Activated CD4-positive, alpha-beta T cell treated with anti-CD3 and anti-CD28 coated beads for 36 hours (primary cell): ENCODE measurements at regions not wholly inside any gene's neighbourhood (a gene's known extent, or its start where the extent isn't known, plus 50 kb on each side); places are given as distances from the start of the nearest gene placed in this dataset.
"Not testable (repeated sequence)": the region's sequence is repeated elsewhere in the genome, so short reads cannot be mapped to it uniquely, and the experiment has no call there.

Experiments
- ATAC-seq: fragments of 200-7000 bp; cut with Tn5 transposase; one replicate; pipeline ENCODE4 v1.10.0; 2021; ENCODE audit warnings: mild to moderate bottlenecking, moderate library complexity
- CTCF ChIA-PET: fragments of 350-600 bp; sonication (Branson Sonifier 250); formaldehyde crosslinking; loops from one replicate; lab custom pipeline; 2021; ENCODE audit warnings: antibody characterized with exemption; lab: Charles Lee
- POLR2A ChIA-PET: fragments of 350-600 bp; sonication (Branson Sonifier 250); formaldehyde crosslinking; loops from one replicate; lab custom pipeline; 2021; ENCODE audit warnings: antibody characterized with exemption, inconsistent platforms; lab: Charles Lee
- DNase-seq: peaks from one replicate; pipeline ENCODE4 v3.0.0-alpha.2; 2020
- H3K27ac Mint-ChIP-seq: one replicate; pipeline ENCODE4 v1.8.0; 2021; ENCODE audit warnings: mixed read lengths
- H3K27me3 Mint-ChIP-seq: one replicate; pipeline ENCODE4 v1.8.0; 2021; ENCODE audit warnings: mixed read lengths
- H3K36me3 Mint-ChIP-seq: one replicate; pipeline ENCODE4 v1.8.0; 2021; ENCODE audit warnings: low read depth, mixed read lengths
- H3K4me1 Mint-ChIP-seq: one replicate; pipeline ENCODE4 v1.8.0; 2021; ENCODE audit warnings: mixed read lengths
- H3K4me3 Mint-ChIP-seq: one replicate; pipeline ENCODE4 v1.8.0; 2021; ENCODE audit warnings: mild to moderate bottlenecking, moderate library complexity, mixed read lengths
- H3K9me3 Mint-ChIP-seq: one replicate; pipeline ENCODE4 v1.8.0; 2021; ENCODE audit warnings: low read depth, mixed read lengths
- intact Hi-C, 2 experiments: fragments of 100-400 bp; cut with DNase I in 1 of 2; cut with micrococcal nuclease in 1 of 2; formaldehyde crosslinking; loops; one replicate each; pipeline versions ENCODE4 v1.14.2 to v1.15.1; 2022 to 2024; cut with DNase I, micrococcal nuclease

- Mint-ChIP-seq H3K4me3 (no peak overlapping the region), H3K27me3 (peaks cover 7% of the 10 kb centered on the region), H3K4me1 (peaks cover 3% of the 10 kb centered on the region), H3K36me3 (no peaks in the 10 kb centered on the region), H3K27ac (no peak overlapping the region), H3K9me3 (no peaks in the 10 kb centered on the region)
- POLR2A ChIA-PET = no interaction called here
- intact Hi-C loops = no loop called here
- CTCF ChIA-PET = interaction anchor here (4.6 kb wide), 1 partner anchor 18 kb away, joined by 27 read pairs; no protein-coding TSS in a partner anchor
- DNase-seq (no peak), ATAC-seq (no peak)
Measured at GRCh38 chr3:17823816-17824215, 81.4 kb upstream of the TBC1D5 start.

- DNase-seq (no peak), ATAC-seq (no peak)
- intact Hi-C loops = no loop called here
- H3K27me3 Mint-ChIP-seq = peaks cover 7% of the 10 kb centered on the region
- no peaks in the 10 kb centered on the region for H3K4me1 Mint-ChIP-seq
- no peaks in the 10 kb centered on the region for H3K9me3 Mint-ChIP-seq
- ChIA-PET POLR2A (no interaction called here), CTCF (no interaction called here)
- no peak overlapping the region for H3K4me3 Mint-ChIP-seq
- no peaks in the 10 kb centered on the region for H3K36me3 Mint-ChIP-seq
- H3K27ac Mint-ChIP-seq = no peak overlapping the region
Measured at GRCh38 chr3:17823036-17823435, 80.6 kb upstream of the TBC1D5 start.

- DNase-seq = no peak
- Mint-ChIP-seq H3K27me3 (peaks cover 4% of the 10 kb centered on the region), H3K36me3 (no peaks in the 10 kb centered on the region), H3K9me3 (no peaks in the 10 kb centered on the region), H3K27ac (no peak overlapping the region), H3K4me3 (no peak overlapping the region), H3K4me1 (no peaks in the 10 kb centered on the region)
- ATAC-seq = no peak
- POLR2A ChIA-PET = no interaction called here
- intact Hi-C loops = no loop called here
- CTCF ChIA-PET = no interaction called here
Measured at GRCh38 chr3:17820704-17821103, 78.3 kb upstream of the TBC1D5 start.

GRCh38 chr3:17820275-17820674 is 77.8 kb upstream of the TBC1D5 start:
- no peaks in the 10 kb centered on the region for H3K9me3 Mint-ChIP-seq
- DNase-seq (no peak), ATAC-seq (no peak)
- no peaks in the 10 kb centered on the region for H3K36me3 Mint-ChIP-seq
- peaks cover under 1% of the 10 kb centered on the region for H3K27me3 Mint-ChIP-seq
- ChIA-PET CTCF (no interaction called here), POLR2A (no interaction called here)
- no peak overlapping the region for H3K4me3 Mint-ChIP-seq
- intact Hi-C loops = no loop called here
- H3K27ac Mint-ChIP-seq = no peak overlapping the region
- no peaks in the 10 kb centered on the region for H3K4me1 Mint-ChIP-seq

- H3K4me3 Mint-ChIP-seq, POLR2A ChIA-PET, H3K36me3 Mint-ChIP-seq, CTCF ChIA-PET, H3K27me3 Mint-ChIP-seq, intact Hi-C loops, DNase-seq, H3K9me3 Mint-ChIP-seq, H3K4me1 Mint-ChIP-seq, ATAC-seq, H3K27ac Mint-ChIP-seq: not testable (repeated sequence)
Measured at GRCh38 chr3:17817973-17818372, 75.5 kb upstream of the TBC1D5 start.

GRCh38 chr3:17817545-17817944 is 75.1 kb upstream of the TBC1D5 start:
- ChIA-PET POLR2A (no interaction called here), CTCF (interaction anchor here (0.9 kb wide), 1 partner anchor 24 kb away, joined by 3 read pairs; no protein-coding TSS in a partner anchor)
- Mint-ChIP-seq H3K36me3 (no peaks in the 10 kb centered on the region), H3K4me3 (no peak overlapping the region), H3K9me3 (peaks cover 2% of the 10 kb centered on the region), H3K27me3 (no peaks in the 10 kb centered on the region), H3K27ac (no peak overlapping the region), H3K4me1 (no peaks in the 10 kb centered on the region)
- no peak for ATAC-seq
- DNase-seq = no peak
- intact Hi-C loops = no loop called here

GRCh38 chr3:17816839-17817238 is 74.4 kb upstream of the TBC1D5 start:
- DNase-seq = not testable (repeated sequence)

GRCh38 chr3:17812328-17812727 is 69.9 kb upstream of the TBC1D5 start:
- H3K27ac Mint-ChIP-seq, POLR2A ChIA-PET, H3K4me3 Mint-ChIP-seq, H3K36me3 Mint-ChIP-seq, DNase-seq, ATAC-seq, H3K27me3 Mint-ChIP-seq, H3K9me3 Mint-ChIP-seq, intact Hi-C loops: not testable (repeated sequence)
- H3K4me1 Mint-ChIP-seq = peaks cover 17% of the 10 kb centered on the region
- CTCF ChIA-PET = interaction anchor here (1.4 kb wide), 1 partner anchor 30 kb away, joined by 5 read pairs; no protein-coding TSS in a partner anchor

More at GRCh38 chr3:17816839-17817238, 74.4 kb upstream of the TBC1D5 start:
- intact Hi-C loops, POLR2A ChIA-PET, H3K4me1 Mint-ChIP-seq, H3K9me3 Mint-ChIP-seq, ATAC-seq, H3K4me3 Mint-ChIP-seq, H3K27me3 Mint-ChIP-seq, H3K36me3 Mint-ChIP-seq, H3K27ac Mint-ChIP-seq: not testable (repeated sequence)
- CTCF ChIA-PET = interaction anchor here (0.9 kb wide), 1 partner anchor 24 kb away, joined by 3 read pairs; no protein-coding TSS in a partner anchor

- ATAC-seq = no peak
- no peaks in the 10 kb centered on the region for H3K27me3 Mint-ChIP-seq
- POLR2A ChIA-PET = interaction anchor here (0.6 kb wide), 1 partner anchor 181 kb away, joined by 3 read pairs; no protein-coding TSS in a partner anchor
Measured at GRCh38 chr3:17811646-17812045, 69.2 kb upstream of the TBC1D5 start.

GRCh38 chr3:17810759-17811158 is 68.3 kb upstream of the TBC1D5 start:
- Mint-ChIP-seq H3K27ac (no peak overlapping the region), H3K27me3 (no peaks in the 10 kb centered on the region), H3K4me1 (peaks cover 25% of the 10 kb centered on the region), H3K9me3 (peaks cover 2% of the 10 kb centered on the region), H3K4me3 (no peak overlapping the region), H3K36me3 (no peaks in the 10 kb centered on the region)
- POLR2A ChIA-PET = no interaction called here
- peak; percentile 79 for ATAC-seq
- DNase-seq = no peak
- CTCF ChIA-PET = no interaction called here
- intact Hi-C loops = no loop called here

More at GRCh38 chr3:17811646-17812045, 69.2 kb upstream of the TBC1D5 start:
- Mint-ChIP-seq H3K4me3 (no peak overlapping the region), H3K36me3 (no peaks in the 10 kb centered on the region), H3K4me1 (peaks cover 20% of the 10 kb centered on the region), H3K27ac (no peak overlapping the region), H3K9me3 (peaks cover 2% of the 10 kb centered on the region)
- intact Hi-C loops = no loop called here
- DNase-seq = no peak
- CTCF ChIA-PET = interaction anchor here (0.6 kb wide), 1 partner anchor 1043 kb away, joined by 3 read pairs; no protein-coding TSS in a partner anchor

- peaks cover 2% of the 10 kb centered on the region for H3K27me3 Mint-ChIP-seq
- ChIA-PET CTCF (interaction anchor here (0.6 kb wide), 1 partner anchor 40 kb away, joined by 3 read pairs; no protein-coding TSS in a partner anchor), POLR2A (no interaction called here)
- H3K27ac Mint-ChIP-seq = no peak overlapping the region
- no peaks in the 10 kb centered on the region for H3K9me3 Mint-ChIP-seq
- H3K36me3 Mint-ChIP-seq = no peaks in the 10 kb centered on the region
- ATAC-seq = no peak
- DNase-seq = no peak
- H3K4me1 Mint-ChIP-seq = peaks cover 25% of the 10 kb centered on the region
- no peak overlapping the region for H3K4me3 Mint-ChIP-seq
- intact Hi-C loops = no loop called here
Measured at GRCh38 chr3:17808994-17809393, 66.6 kb upstream of the TBC1D5 start.

GRCh38 chr3:17806876-17807275 is 64.4 kb upstream of the TBC1D5 start:
- intact Hi-C loops = no loop called here
- ATAC-seq (no peak), DNase-seq (no peak)
- ChIA-PET POLR2A (no interaction called here), CTCF (no interaction called here)
- Mint-ChIP-seq H3K27ac (no peak overlapping the region), H3K27me3 (peaks cover 4% of the 10 kb centered on the region), H3K4me1 (peaks cover 25% of the 10 kb centered on the region), H3K9me3 (no peaks in the 10 kb centered on the region), H3K4me3 (no peak overlapping the region), H3K36me3 (no peaks in the 10 kb centered on the region)
